ENCODE measurements at regions not wholly inside any gene's neighbourhood (a gene's known extent, or its start where the extent isn't known, plus 50 kb on each side); places are given as distances from the start of the nearest gene placed in this dataset.

DNA sequence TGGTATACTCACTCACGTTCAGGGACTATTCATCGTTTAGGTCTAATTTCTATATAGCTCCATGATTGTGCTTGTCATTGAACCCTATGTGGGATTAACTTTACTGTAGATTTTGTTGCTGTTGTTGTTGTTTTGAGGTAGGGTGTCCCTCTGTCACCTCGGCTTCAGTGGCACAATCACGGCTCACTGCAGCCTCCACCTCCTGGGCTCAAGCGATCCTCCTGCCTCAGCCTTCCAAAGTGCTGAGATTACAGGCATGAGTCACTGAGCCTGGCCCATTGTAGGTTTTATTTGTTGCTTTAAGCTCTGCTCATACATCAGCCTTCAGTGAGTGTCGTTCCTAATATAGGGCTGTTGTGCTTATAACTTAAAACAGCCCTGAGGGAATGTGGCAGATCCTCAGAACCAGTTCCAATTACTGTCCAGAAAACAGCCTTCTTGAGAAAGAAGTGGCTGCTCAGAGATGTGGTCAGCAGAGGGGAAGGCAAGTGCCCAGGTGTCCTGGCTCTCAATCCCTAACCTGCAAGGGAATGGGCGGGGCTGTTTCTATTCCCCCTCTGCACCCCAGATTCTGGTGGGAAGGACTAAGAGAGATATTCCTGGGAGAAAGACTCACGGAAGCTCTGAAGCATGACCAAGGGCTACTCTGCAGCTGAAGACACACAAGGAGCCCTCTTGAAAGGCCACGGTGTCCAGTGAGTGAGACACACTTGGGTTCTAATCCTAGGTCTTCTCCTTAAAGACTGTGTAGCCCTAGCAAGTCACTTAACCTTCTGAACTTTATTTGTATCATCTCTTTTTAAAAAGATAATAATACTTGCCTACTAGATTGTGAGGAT, 79.6 kb upstream of the LCLAT1 start:
- Histone ChIP-seq H3K4me3 (no peak overlapping the region), H3K27ac (replicated peaks) (no peak overlapping the region), H3K9me3 (replicated peaks) (no peaks in the 10 kb centered on the region), H3K36me3 (no peaks in the 10 kb centered on the region), H3K4me1 (peaks cover 31% of the 10 kb centered on the region), H3K27me3 (ENCODE audit: low read depth) (no peaks in the 10 kb centered on the region)
- intact Hi-C loops (cut with micrococcal nuclease) = no loop called here
- no peak for DNase-seq
- TF ChIP-seq, protein P1, sequence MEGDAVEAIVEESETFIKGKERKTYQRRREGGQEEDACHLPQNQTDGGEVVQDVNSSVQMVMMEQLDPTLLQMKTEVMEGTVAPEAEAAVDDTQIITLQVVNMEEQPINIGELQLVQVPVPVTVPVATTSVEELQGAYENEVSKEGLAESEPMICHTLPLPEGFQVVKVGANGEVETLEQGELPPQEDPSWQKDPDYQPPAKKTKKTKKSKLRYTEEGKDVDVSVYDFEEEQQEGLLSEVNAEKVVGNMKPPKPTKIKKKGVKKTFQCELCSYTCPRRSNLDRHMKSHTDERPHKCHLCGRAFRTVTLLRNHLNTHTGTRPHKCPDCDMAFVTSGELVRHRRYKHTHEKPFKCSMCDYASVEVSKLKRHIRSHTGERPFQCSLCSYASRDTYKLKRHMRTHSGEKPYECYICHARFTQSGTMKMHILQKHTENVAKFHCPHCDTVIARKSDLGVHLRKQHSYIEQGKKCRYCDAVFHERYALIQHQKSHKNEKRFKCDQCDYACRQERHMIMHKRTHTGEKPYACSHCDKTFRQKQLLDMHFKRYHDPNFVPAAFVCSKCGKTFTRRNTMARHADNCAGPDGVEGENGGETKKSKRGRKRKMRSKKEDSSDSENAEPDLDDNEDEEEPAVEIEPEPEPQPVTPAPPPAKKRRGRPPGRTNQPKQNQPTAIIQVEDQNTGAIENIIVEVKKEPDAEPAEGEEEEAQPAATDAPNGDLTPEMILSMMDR (IDR thresholded peaks at IDR 0.05; ENCODE audit: borderline replicate concordance) = no peak

DNA sequence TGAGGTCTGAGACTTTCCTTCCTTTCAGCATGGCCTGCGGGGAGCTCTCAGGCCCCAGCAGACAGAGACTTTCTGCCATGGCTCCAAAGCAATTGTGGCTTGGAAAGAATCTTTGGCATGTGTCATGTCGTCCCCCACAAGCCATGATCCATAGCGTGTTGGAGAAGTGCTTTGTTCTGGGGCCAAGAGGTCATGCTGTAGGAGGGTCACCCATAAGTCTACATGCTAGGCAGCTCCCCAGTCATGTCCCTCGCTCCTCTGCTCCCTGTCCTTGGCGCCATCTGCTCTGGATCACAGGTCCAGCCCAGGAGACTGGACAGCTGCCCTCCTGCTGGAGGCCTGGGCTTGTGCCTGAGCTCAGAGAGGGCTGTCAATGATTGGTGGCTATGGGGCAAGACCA, 78.8 kb upstream of the LCLAT1 start:
- Histone ChIP-seq H3K4me3 (no peak overlapping the region), H3K4me1 (peaks cover 23% of the 10 kb centered on the region), H3K27ac (replicated peaks) (no peak overlapping the region), H3K36me3 (no peaks in the 10 kb centered on the region), H3K9me3 (replicated peaks) (no peaks in the 10 kb centered on the region), H3K27me3 (ENCODE audit: low read depth) (no peaks in the 10 kb centered on the region)
- intact Hi-C loops (cut with micrococcal nuclease) = no loop called here
- TF ChIP-seq, protein P1 (IDR thresholded peaks at IDR 0.05; ENCODE audit: borderline replicate concordance) = no peak
- no peak for DNase-seq

GRCh38 chr2:30371028-30371689, 75.9 kb upstream of the LCLAT1 start:
- no peaks in the 10 kb centered on the region for H3K27me3 ChIP-seq (ENCODE audit: low read depth)
- intact Hi-C loops (cut with micrococcal nuclease) = no loop called here
- no peak overlapping the region for H3K4me3 ChIP-seq
- H3K4me1 ChIP-seq = peaks cover 7% of the 10 kb centered on the region
- no peak for DNase-seq
- no peak overlapping the region for H3K27ac ChIP-seq (replicated peaks)
- H3K9me3 ChIP-seq (replicated peaks) = no peaks in the 10 kb centered on the region
- H3K36me3 ChIP-seq = no peaks in the 10 kb centered on the region
- TF ChIP-seq, protein P1 (IDR thresholded peaks at IDR 0.05; ENCODE audit: borderline replicate concordance) = no peak

DNA sequence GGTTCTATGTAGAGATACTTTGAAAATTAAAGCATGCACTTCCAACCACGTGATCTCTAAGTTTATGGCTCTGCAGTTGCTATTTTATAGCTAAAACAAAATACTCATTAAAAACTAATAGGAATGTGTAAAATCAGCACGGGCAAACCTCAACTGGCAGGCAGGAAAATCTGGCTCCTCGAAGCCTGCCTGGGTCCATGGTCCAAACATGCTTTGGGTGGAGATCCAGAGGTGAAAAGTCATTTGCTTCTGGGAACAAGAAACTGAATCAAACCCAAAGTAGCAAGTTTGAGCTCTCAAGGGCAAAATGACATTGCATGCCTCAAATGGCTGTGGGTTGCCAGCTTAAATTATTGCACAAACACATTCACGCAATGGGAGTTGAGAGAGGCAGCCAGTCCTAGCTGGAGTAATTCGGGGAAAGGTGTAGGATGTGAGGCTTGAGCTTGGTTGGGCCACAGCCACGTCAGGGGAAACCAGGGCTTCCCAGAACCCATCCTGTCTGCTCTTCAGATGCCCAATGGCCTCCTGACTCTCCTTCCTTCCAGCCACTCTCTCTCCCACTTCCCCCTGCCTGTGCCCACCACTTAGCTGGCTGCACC, 75.2 kb upstream of the LCLAT1 start:
- intact Hi-C loops (cut with micrococcal nuclease) = no loop called here
- peaks cover under 1% of the 10 kb centered on the region for H3K4me1 ChIP-seq
- no peak for DNase-seq
- no peak overlapping the region for H3K4me3 ChIP-seq
- TF ChIP-seq, protein P1 (IDR thresholded peaks at IDR 0.05; ENCODE audit: borderline replicate concordance) = no peak
- H3K27me3 ChIP-seq (ENCODE audit: low read depth) = no peaks in the 10 kb centered on the region
- no peaks in the 10 kb centered on the region for H3K9me3 ChIP-seq (replicated peaks)
- no peaks in the 10 kb centered on the region for H3K36me3 ChIP-seq
- no peak overlapping the region for H3K27ac ChIP-seq (replicated peaks)

GRCh38 chr2:30372826-30373225, 74.2 kb upstream of the LCLAT1 start:
- no peak for DNase-seq
- Histone ChIP-seq H3K4me1 (no peaks in the 10 kb centered on the region), H3K27ac (replicated peaks) (no peak overlapping the region), H3K36me3 (no peaks in the 10 kb centered on the region), H3K27me3 (ENCODE audit: low read depth) (no peaks in the 10 kb centered on the region), H3K9me3 (replicated peaks) (no peaks in the 10 kb centered on the region), H3K4me3 (no peak overlapping the region)
- intact Hi-C loops (cut with micrococcal nuclease) = no loop called here
- TF ChIP-seq, protein P1 (IDR thresholded peaks at IDR 0.05; ENCODE audit: borderline replicate concordance) = no peak

Measured in left ventricle myocardium inferior (tissue), 1 donor.